ENCODE measurements at regions not wholly inside any gene's neighbourhood (a gene's known extent, or its start where the extent isn't known, plus 50 kb on each side); places are given as distances from the start of the nearest gene placed in this dataset.
"Not testable (repeated sequence)": the region's sequence is repeated elsewhere in the genome, so short reads cannot be mapped to it uniquely, and the experiment has no call there.

GRCh38 chr11:46181843-46182424, 60.7 kb upstream of the PHF21A start:
- H3K27ac ChIP-seq (ENCODE audit: low read depth, low read length) = no peak overlapping the region
- H3K4me1 ChIP-seq (ENCODE audit: control insufficient read depth, insufficient read depth, low read length) = no peaks in the 10 kb centered on the region
- H3K36me3 ChIP-seq (ENCODE audit: control insufficient read depth, insufficient read depth, low read length) = no peaks in the 10 kb centered on the region
- no peak overlapping the region for H3K9ac ChIP-seq (ENCODE audit: low read length)
- no peaks in the 10 kb centered on the region for H3K27me3 ChIP-seq (ENCODE audit: control insufficient read depth, insufficient read depth, low read length)
- no peaks in the 10 kb centered on the region for H3K9me3 ChIP-seq (ENCODE audit: control insufficient read depth, insufficient read depth, low read depth, low read length)
- H3K4me3 ChIP-seq (ENCODE audit: low read depth, low read length) = no peak overlapping the region

GRCh38 chr11:46181387-46181786, 60.1 kb upstream of the PHF21A start:
- H3K4me3 ChIP-seq (ENCODE audit: low read depth, low read length) = no peak overlapping the region
- no peak overlapping the region for H3K9ac ChIP-seq (ENCODE audit: low read length)
- H3K27ac ChIP-seq (ENCODE audit: low read depth, low read length) = no peak overlapping the region
- H3K4me1 ChIP-seq (ENCODE audit: control insufficient read depth, insufficient read depth, low read length) = no peaks in the 10 kb centered on the region
- no peaks in the 10 kb centered on the region for H3K9me3 ChIP-seq (ENCODE audit: control insufficient read depth, insufficient read depth, low read depth, low read length)
- H3K27me3 ChIP-seq (ENCODE audit: control insufficient read depth, insufficient read depth, low read length) = no peaks in the 10 kb centered on the region
- H3K36me3 ChIP-seq (ENCODE audit: control insufficient read depth, insufficient read depth, low read length) = no peaks in the 10 kb centered on the region

GRCh38 chr11:46180736-46181135, 59.5 kb upstream of the PHF21A start:
- Histone ChIP-seq H3K4me1 (ENCODE audit: control insufficient read depth, insufficient read depth, low read length) (no peaks in the 10 kb centered on the region), H3K27ac (ENCODE audit: low read depth, low read length) (no peak overlapping the region), H3K27me3 (ENCODE audit: control insufficient read depth, insufficient read depth, low read length) (no peaks in the 10 kb centered on the region), H3K36me3 (ENCODE audit: control insufficient read depth, insufficient read depth, low read length) (no peaks in the 10 kb centered on the region), H3K4me3 (ENCODE audit: low read depth, low read length) (no peak overlapping the region), H3K9ac (ENCODE audit: low read length) (no peak overlapping the region), H3K9me3 (ENCODE audit: control insufficient read depth, insufficient read depth, low read depth, low read length) (no peaks in the 10 kb centered on the region)

- Histone ChIP-seq H3K4me3 (ENCODE audit: low read depth, low read length) (no peak overlapping the region), H3K36me3 (ENCODE audit: control insufficient read depth, insufficient read depth, low read length) (no peaks in the 10 kb centered on the region)
These were observed 57.3 kb upstream of the PHF21A start for GRCh38 chr11:46178513-46178912.

GRCh38 chr11:46176421-46176820, 55.2 kb upstream of the PHF21A start:
- Histone ChIP-seq H3K4me1 (ENCODE audit: control insufficient read depth, insufficient read depth, low read length) (no peaks in the 10 kb centered on the region), H3K27ac (ENCODE audit: low read depth, low read length) (no peak overlapping the region), H3K9ac (ENCODE audit: low read length) (no peak overlapping the region), H3K9me3 (ENCODE audit: control insufficient read depth, insufficient read depth, low read depth, low read length) (no peaks in the 10 kb centered on the region), H3K4me3 (ENCODE audit: low read depth, low read length) (no peak overlapping the region), H3K36me3 (ENCODE audit: control insufficient read depth, insufficient read depth, low read length) (no peaks in the 10 kb centered on the region), H3K27me3 (ENCODE audit: control insufficient read depth, insufficient read depth, low read length) (no peaks in the 10 kb centered on the region)

More at GRCh38 chr11:46178513-46178912, 57.3 kb upstream of the PHF21A start:
- H3K9me3 ChIP-seq (ENCODE audit: control insufficient read depth, insufficient read depth, low read depth, low read length) = no peaks in the 10 kb centered on the region
- H3K4me1 ChIP-seq (ENCODE audit: control insufficient read depth, insufficient read depth, low read length) = no peaks in the 10 kb centered on the region
- no peak overlapping the region for H3K27ac ChIP-seq (ENCODE audit: low read depth, low read length)
- no peaks in the 10 kb centered on the region for H3K27me3 ChIP-seq (ENCODE audit: control insufficient read depth, insufficient read depth, low read length)
- no peak overlapping the region for H3K9ac ChIP-seq (ENCODE audit: low read length)

GRCh38 chr11:46175401-46176002, 54.2 kb upstream of the PHF21A start:
- Histone ChIP-seq H3K4me1 (ENCODE audit: control insufficient read depth, insufficient read depth, low read length) (no peaks in the 10 kb centered on the region), H3K27me3 (ENCODE audit: control insufficient read depth, insufficient read depth, low read length) (no peaks in the 10 kb centered on the region), H3K27ac (ENCODE audit: low read depth, low read length) (no peak overlapping the region), H3K9ac (ENCODE audit: low read length) (no peak overlapping the region), H3K36me3 (ENCODE audit: control insufficient read depth, insufficient read depth, low read length) (no peaks in the 10 kb centered on the region), H3K9me3 (ENCODE audit: control insufficient read depth, insufficient read depth, low read depth, low read length) (no peaks in the 10 kb centered on the region), H3K4me3 (ENCODE audit: low read depth, low read length) (no peak overlapping the region)

GRCh38 chr11:46171693-46172092, 50.4 kb upstream of the PHF21A start:
- not testable (repeated sequence) for H3K36me3 ChIP-seq (ENCODE audit: control insufficient read depth, insufficient read depth, low read length); H3K9me3 ChIP-seq (ENCODE audit: control insufficient read depth, insufficient read depth, low read depth, low read length); H3K27ac ChIP-seq (ENCODE audit: low read depth, low read length); H3K4me1 ChIP-seq (ENCODE audit: control insufficient read depth, insufficient read depth, low read length); H3K9ac ChIP-seq (ENCODE audit: low read length); H3K4me3 ChIP-seq (ENCODE audit: low read depth, low read length); H3K27me3 ChIP-seq (ENCODE audit: control insufficient read depth, insufficient read depth, low read length)

All from HUES6 (cell line).